ENCODE measurements at regions not wholly inside any gene's neighbourhood (a gene's known extent, or its start where the extent isn't known, plus 50 kb on each side); places are given as distances from the start of the nearest gene placed in this dataset.

DNA sequence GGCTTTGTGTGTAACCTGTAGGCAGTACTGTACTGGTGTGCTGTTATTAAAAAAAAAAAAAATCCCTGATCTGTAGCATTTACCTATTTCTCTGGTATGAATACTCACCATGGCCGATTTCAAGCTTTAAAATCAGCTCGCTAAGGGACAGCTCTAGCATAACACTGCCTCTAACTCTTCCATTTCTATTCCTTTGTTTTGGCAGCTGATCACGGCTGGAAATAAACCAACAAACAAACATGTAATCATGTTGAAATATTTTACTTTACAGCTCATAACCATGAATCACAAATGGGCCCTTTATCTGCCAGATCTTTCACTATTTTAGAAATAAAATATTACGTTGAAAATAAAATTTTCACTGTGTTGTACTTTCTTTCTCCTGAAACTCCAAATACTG is 60.5 kb upstream of the IL15 start:
- Histone ChIP-seq H3K27me3 (ENCODE audit: insufficient read depth) (no peaks in the 10 kb centered on the region), H3K4me2 (no peak overlapping the region)
- POLR2A ChIA-PET, result no interaction called here

DNA sequence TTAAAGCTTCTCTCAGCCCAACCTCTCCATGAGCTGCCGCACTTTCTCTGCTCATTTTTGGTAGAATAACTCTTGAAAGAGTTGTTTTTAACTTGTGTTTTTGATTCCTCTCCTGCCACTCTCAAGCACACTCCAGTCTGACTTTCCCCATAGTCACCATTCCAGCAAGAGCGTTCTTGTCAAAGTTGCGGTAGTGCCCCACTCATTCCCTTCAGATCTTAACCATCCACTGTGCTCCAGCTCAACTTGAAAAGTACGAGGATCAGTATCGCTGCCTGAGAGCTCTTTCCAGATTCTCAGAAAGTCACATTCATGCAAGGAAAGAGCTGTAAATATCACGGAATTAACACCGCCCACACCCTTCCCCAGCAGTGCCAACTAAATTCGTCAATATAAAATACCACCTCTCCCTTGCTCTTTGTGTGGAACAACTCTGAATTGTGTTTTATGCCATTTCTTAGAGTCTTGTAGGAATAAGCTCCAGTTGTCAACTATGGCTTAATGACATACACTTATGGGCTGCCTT is 59.7 kb upstream of the IL15 start:
- H4K20me1 ChIP-seq (ENCODE audit: insufficient read depth), result no peaks in the 10 kb centered on the region
- H3K9me2 ChIP-seq, result no peaks in the 10 kb centered on the region
- H3K9ac ChIP-seq, result no peak overlapping the region
- DNase-seq, result no peak
- H3K4me1 ChIP-seq (ENCODE audit: control insufficient read depth in 1 of 2, insufficient read depth in 2 of 2, low read depth in 1 of 2, low read length in 1 of 2), result no peaks in the 10 kb centered on the region
- TF ChIP-seq REST (IDR thresholded peaks at IDR 0.05; ENCODE audit: low read depth, low read length), result no peak
- no peak for TF ChIP-seq MAX (IDR thresholded peaks at IDR 0.05; ENCODE audit: low read depth)
- TF ChIP-seq YY1 (IDR thresholded peaks at IDR 0.05; ENCODE audit: low read depth), result no peak
- TF ChIP-seq EZH2phosphoT487 (IDR thresholded peaks at IDR 0.05; ENCODE audit: borderline replicate concordance, low read depth), result no peak
- no peak for TF ChIP-seq TAF1 (IDR thresholded peaks at IDR 0.05; ENCODE audit: borderline replicate concordance, low read depth, low read length)
- TF ChIP-seq USF2 (IDR thresholded peaks at IDR 0.05; ENCODE audit: borderline replicate concordance, low read depth, low read length), result no peak
- WGBS (ENCODE audit: low lambda C conversion rate), result 91% methylated on average over 8 of the region's 8 CpGs
- POLR2A ChIA-PET, result no interaction called here
- no peaks in the 10 kb centered on the region for H3K9me3 ChIP-seq
- H3F3A ChIP-seq (replicated peaks; ENCODE audit: insufficient read depth), result peaks cover 5% of the 10 kb centered on the region
- H3K27me3 ChIP-seq (ENCODE audit: insufficient read depth), result no peaks in the 10 kb centered on the region
- H3K4me3 ChIP-seq (ENCODE audit: low read depth in 2 of 2, low read length in 1 of 2), result no peak overlapping the region
- CTCF ChIA-PET, result interaction anchor here (1.0 to 1.9 kb wide), 2 partner anchors 9 to 10 kb away, joined by 3 to 5 read pairs; no protein-coding TSS in a partner anchor
- no peak overlapping the region for H3K4me2 ChIP-seq
- no peak overlapping the region for H3K27ac ChIP-seq (ENCODE audit: low read depth in 2 of 2, low read length in 1 of 2)
- H2AFZ ChIP-seq (ENCODE audit: low read depth), result no peak overlapping the region
- H3K36me3 ChIP-seq (replicated peaks in 1 of 2; ENCODE audit: control insufficient read depth in 1 of 2, insufficient read depth in 2 of 2, low read length in 1 of 2), result no peaks in the 10 kb centered on the region
- no peaks in the 10 kb centered on the region for H3K79me2 ChIP-seq (ENCODE audit: insufficient read depth)

More for the DNA sequence above, 60.5 kb upstream of the IL15 start:
- Histone ChIP-seq H2AFZ (ENCODE audit: low read depth) (no peak overlapping the region), H3K9me3 (no peaks in the 10 kb centered on the region), H3K9me2 (no peaks in the 10 kb centered on the region), H3K27ac (ENCODE audit: low read depth in 2 of 2, low read length in 1 of 2) (no peak overlapping the region), H3K4me1 (ENCODE audit: control insufficient read depth in 1 of 2, insufficient read depth in 2 of 2, low read depth in 1 of 2, low read length in 1 of 2) (no peaks in the 10 kb centered on the region; a peak in 2 of 4 replicates), H3K9ac (no peak overlapping the region), H4K20me1 (ENCODE audit: insufficient read depth) (no peaks in the 10 kb centered on the region), H3F3A (replicated peaks; ENCODE audit: insufficient read depth) (peaks cover 5% of the 10 kb centered on the region), H3K36me3 (replicated peaks in 1 of 2; ENCODE audit: control insufficient read depth in 1 of 2, insufficient read depth in 2 of 2, low read length in 1 of 2) (no peaks in the 10 kb centered on the region), H3K4me3 (ENCODE audit: low read depth in 2 of 2, low read length in 1 of 2) (no peak overlapping the region), H3K79me2 (ENCODE audit: insufficient read depth) (no peaks in the 10 kb centered on the region)
- CTCF ChIA-PET, result interaction anchor here (1.9 kb wide), 1 partner anchor 11 kb away, joined by 5 read pairs; no protein-coding TSS in a partner anchor
- TF ChIP-seq ELF1 (IDR thresholded peaks at IDR 0.05) (no peak), RFX5 (IDR thresholded peaks at IDR 0.05; ENCODE audit: low read length) (no peak), NFIC (IDR thresholded peaks at IDR 0.05; ENCODE audit: borderline replicate concordance) (no peak), SIN3A (IDR thresholded peaks at IDR 0.05; ENCODE audit: borderline replicate concordance, low read depth, low read length) (no peak), CHD2 (IDR thresholded peaks at IDR 0.05; ENCODE audit: low read length, partially characterized antibody) (no peak), RAD21 (IDR thresholded peaks at IDR 0.05; ENCODE audit: low read length) (no peak), NRF1 (IDR thresholded peaks at IDR 0.05; ENCODE audit: low read depth, low read length) (no peak), SMC3 (IDR thresholded peaks at IDR 0.05; ENCODE audit: low read depth, low read length) (no peak), FOXM1 (IDR thresholded peaks at IDR 0.05; ENCODE audit: low read depth) (no peak)
- DNase-seq, result no peak
- WGBS (ENCODE audit: low lambda C conversion rate), result 81% methylated on average over 4 of the region's 4 CpGs

Data from SK-N-SH (cell line).